CD4-positive, alpha-beta memory T cell (primary cell): ENCODE measurements at regions not wholly inside any gene's neighbourhood (a gene's known extent, or its start where the extent isn't known, plus 50 kb on each side); places are given as distances from the start of the nearest gene placed in this dataset.
"Not testable (repeated sequence)": the region's sequence is repeated elsewhere in the genome, so short reads cannot be mapped to it uniquely, and the experiment has no call there.

ENCODE experiments used
- CTCF ChIA-PET: fragments of 350-600 bp; sonication (Branson Sonifier 250); formaldehyde crosslinking; loops from one replicate; lab custom pipeline; 2021; ENCODE audit warnings: inconsistent platforms; ENCODE audit not compliant: partially characterized antibody; lab: Charles Lee
- POLR2A ChIA-PET: fragments of 350-600 bp; sonication (Branson Sonifier 250); formaldehyde crosslinking; loops from one replicate; lab custom pipeline; 2021; ENCODE audit not compliant: partially characterized antibody; lab: Charles Lee
- DNase-seq, 5 donors: peaks; one replicate each; pipeline versions ENCODE4 v3.0.0 to v3.0.0-alpha.2; 2020 to 2022; ENCODE audit warnings: mixed read lengths in 1 of 5
- H3K27ac ChIP-seq: one replicate; pipeline ENCODE4 v1.7.0; 2013; ENCODE audit warnings: low read depth, low read length
- H3K27me3 ChIP-seq: 2 replicates; pipeline ENCODE4 v1.7.0; 2013; ENCODE audit warnings: mild to moderate bottlenecking, low read length, moderate library complexity; ENCODE audit not compliant: insufficient read depth
- H3K36me3 ChIP-seq: 2 replicates; pipeline ENCODE4 v1.7.0; 2013; ENCODE audit warnings: mild to moderate bottlenecking, low read length, moderate library complexity; ENCODE audit not compliant: insufficient read depth
- H3K4me1 ChIP-seq: 2 replicates; pipeline ENCODE4 v1.7.0; 2013; ENCODE audit warnings: mild to moderate bottlenecking, low read length, moderate library complexity; ENCODE audit not compliant: insufficient read depth
- H3K4me3 ChIP-seq, 2 donors: one replicate each; pipeline ENCODE4 v1.7.0; 2013; ENCODE audit warnings: low read length in 2 of 2, mild to moderate bottlenecking in 1 of 2
- H3K9me3 ChIP-seq, 2 donors: one replicate each; pipeline ENCODE4 v1.7.0; 2013; ENCODE audit warnings: low read length in 2 of 2, control low read depth in 1 of 2; ENCODE audit not compliant: control insufficient read depth in 1 of 2
- H3K27ac Mint-ChIP-seq, 7 donors: one replicate each; pipeline ENCODE4 v1.8.0; 2020 to 2021; ENCODE audit warnings: mixed read lengths in 7 of 7, mild to moderate bottlenecking in 6 of 7, inconsistent platforms in 3 of 7, moderate library complexity in 3 of 7
- H3K27me3 Mint-ChIP-seq, 2 donors: one replicate each; pipeline ENCODE4 v1.8.0; 2020 to 2021; ENCODE audit warnings: mixed read lengths in 2 of 2
- H3K36me3 Mint-ChIP-seq, 2 donors: one replicate each; pipeline ENCODE4 v1.8.0; 2020 to 2021; ENCODE audit warnings: mixed read lengths in 2 of 2, inconsistent platforms in 1 of 2, mild to moderate bottlenecking in 1 of 2
- H3K4me1 Mint-ChIP-seq, 4 donors: one replicate each; pipeline ENCODE4 v1.8.0; 2020 to 2021; ENCODE audit warnings: mixed read lengths in 4 of 4, mild to moderate bottlenecking in 1 of 4
- H3K4me3 Mint-ChIP-seq, 8 donors: one replicate each; pipeline ENCODE4 v1.8.0; 2020 to 2021; ENCODE audit warnings: mixed read lengths in 8 of 8, mild to moderate bottlenecking in 7 of 8, moderate library complexity in 6 of 8, inconsistent platforms in 3 of 8
- H3K9me3 Mint-ChIP-seq, 8 donors: one replicate each; pipeline ENCODE4 v1.8.0; 2020 to 2021; ENCODE audit warnings: mixed read lengths in 8 of 8, mild to moderate bottlenecking in 5 of 8, inconsistent platforms in 3 of 8, moderate library complexity in 1 of 8
- intact Hi-C: fragments of 100-400 bp; cut with micrococcal nuclease; formaldehyde crosslinking; loops from one replicate; pipeline ENCODE4 v1.15.1; 2023

DNA sequence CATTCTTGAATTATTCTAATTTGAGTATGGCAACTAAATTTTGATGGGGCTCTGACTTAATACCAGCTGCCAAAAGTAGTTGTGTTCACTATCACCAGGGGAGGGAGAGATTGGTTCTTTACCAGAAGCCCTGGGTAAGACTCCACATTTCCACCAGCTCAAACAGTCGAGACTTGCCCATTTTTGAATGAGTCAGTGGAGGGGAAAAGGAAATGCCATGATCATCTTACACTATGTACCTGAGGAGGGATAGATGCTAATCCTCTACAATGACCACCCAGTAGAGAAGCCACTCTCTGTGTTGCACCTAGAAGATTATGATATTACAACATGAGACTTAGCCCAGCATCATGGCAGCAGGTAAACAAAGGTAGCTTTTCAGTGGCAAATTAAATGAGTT is 77.0 kb upstream of the SGK1 start:
- Mint-ChIP-seq H3K36me3 (no peaks in the 10 kb centered on the region), H3K27me3 (no peaks in the 10 kb centered on the region), H3K4me3 (no peak overlapping the region), H3K27ac (peak overlapping the region in 2 of 7 donors; percentile 3 to 60), H3K4me1 (no peaks in the 10 kb centered on the region), H3K9me3 (no peaks in the 10 kb centered on the region)
- Histone ChIP-seq H3K4me3 (no peak overlapping the region), H3K36me3 (no peaks in the 10 kb centered on the region), H3K4me1 (no peaks in the 10 kb centered on the region), H3K9me3 (no peaks in the 10 kb centered on the region), H3K27ac (no peak overlapping the region), H3K27me3 (no peaks in the 10 kb centered on the region)
- ChIA-PET CTCF (interaction anchor here (0.8 kb wide), 1 partner anchor 546 kb away, joined by 3 read pairs; no protein-coding TSS in a partner anchor), POLR2A (no interaction called here)
- DNase-seq: no peak
- intact Hi-C loops: no loop called here

DNA sequence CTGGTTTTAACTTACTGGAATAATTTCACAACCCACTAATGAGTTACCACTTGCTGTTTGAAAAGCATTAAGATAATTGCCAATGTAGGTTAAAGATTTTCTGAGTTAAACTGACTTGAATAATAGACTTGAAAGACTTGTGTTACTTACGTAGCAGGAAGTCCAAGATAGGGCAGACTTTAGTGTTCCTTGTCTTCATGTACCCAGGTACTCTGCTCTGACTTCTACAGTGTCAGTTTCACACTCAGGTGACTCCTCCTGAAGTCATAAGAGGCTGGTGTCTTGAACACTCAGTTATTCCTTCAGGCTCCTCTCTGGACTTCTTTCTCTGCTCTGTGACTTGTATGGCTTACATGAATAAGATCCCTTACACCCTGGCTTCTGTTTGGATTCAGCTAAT is 76.3 kb upstream of the SGK1 start:
- Histone ChIP-seq H3K4me3 (no peak overlapping the region), H3K4me1 (no peaks in the 10 kb centered on the region), H3K27ac (no peak overlapping the region), H3K36me3 (no peaks in the 10 kb centered on the region), H3K27me3 (no peaks in the 10 kb centered on the region), H3K9me3 (no peaks in the 10 kb centered on the region)
- intact Hi-C loops: no loop called here
- no peak for DNase-seq
- POLR2A ChIA-PET: no interaction called here
- CTCF ChIA-PET: no interaction called here
- H3K4me1 Mint-ChIP-seq: no peaks in the 10 kb centered on the region
- no peak overlapping the region for H3K4me3 Mint-ChIP-seq
- no peaks in the 10 kb centered on the region for H3K9me3 Mint-ChIP-seq
- H3K27ac Mint-ChIP-seq: no peak overlapping the region
- H3K36me3 Mint-ChIP-seq: no peaks in the 10 kb centered on the region
- H3K27me3 Mint-ChIP-seq: no peaks in the 10 kb centered on the region

DNA sequence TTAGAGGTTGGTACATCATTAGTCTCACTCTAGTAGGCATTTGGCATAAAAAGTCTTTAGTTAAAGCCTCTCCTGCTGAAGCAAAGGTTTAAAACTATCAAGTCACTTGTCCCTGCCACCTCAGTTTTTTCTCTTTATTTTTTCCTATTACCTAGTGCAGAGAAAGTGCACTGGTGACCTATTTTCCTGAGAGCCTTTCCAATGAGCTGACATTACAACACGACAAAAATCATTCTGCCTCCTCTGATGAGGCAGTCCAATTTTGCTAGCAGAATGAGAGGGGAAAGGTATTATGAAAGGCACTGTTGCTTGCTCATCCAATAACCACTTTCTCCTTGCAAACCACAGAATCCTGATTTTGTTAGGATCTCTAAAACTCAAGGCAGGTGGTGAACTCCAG is 73.3 kb upstream of the SGK1 start:
- H3K27ac ChIP-seq: no peak overlapping the region
- no peak overlapping the region for H3K27ac Mint-ChIP-seq
- H3K9me3 ChIP-seq: no peaks in the 10 kb centered on the region
- peaks cover 0 to 2% (median 0%) of the 10 kb centered on the region in 8 donors for H3K9me3 Mint-ChIP-seq
- H3K4me3 Mint-ChIP-seq: no peak overlapping the region
- ChIA-PET POLR2A (no interaction called here), CTCF (no interaction called here)
- H3K27me3 ChIP-seq: no peaks in the 10 kb centered on the region
- no peak overlapping the region for H3K4me3 ChIP-seq
- intact Hi-C loops: no loop called here
- H3K36me3 ChIP-seq: no peaks in the 10 kb centered on the region
- no peaks in the 10 kb centered on the region for H3K4me1 ChIP-seq
- no peaks in the 10 kb centered on the region for H3K27me3 Mint-ChIP-seq
- no peaks in the 10 kb centered on the region for H3K4me1 Mint-ChIP-seq
- DNase-seq: no peak
- no peaks in the 10 kb centered on the region for H3K36me3 Mint-ChIP-seq

DNA sequence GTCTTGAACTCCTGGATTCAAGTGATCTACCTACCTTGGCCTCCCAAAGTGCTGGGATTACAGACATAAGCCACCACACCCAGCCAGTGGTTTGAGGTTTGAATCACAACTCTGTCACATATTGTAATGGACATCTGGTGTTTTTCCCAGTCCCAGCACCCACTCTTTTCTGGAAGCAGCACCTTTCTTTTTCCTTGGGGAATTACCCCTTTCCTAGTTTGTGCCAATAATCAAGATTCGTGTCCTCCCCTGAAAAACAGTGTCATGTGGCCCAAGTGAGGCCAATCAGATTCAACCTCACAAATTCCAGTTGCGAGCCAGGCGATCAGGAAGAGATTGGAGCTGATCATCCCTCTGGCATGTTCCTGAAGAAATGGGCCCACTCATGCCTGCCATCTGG is 71.7 kb upstream of the SGK1 start:
- H3K36me3 Mint-ChIP-seq: no peaks in the 10 kb centered on the region

DNA sequence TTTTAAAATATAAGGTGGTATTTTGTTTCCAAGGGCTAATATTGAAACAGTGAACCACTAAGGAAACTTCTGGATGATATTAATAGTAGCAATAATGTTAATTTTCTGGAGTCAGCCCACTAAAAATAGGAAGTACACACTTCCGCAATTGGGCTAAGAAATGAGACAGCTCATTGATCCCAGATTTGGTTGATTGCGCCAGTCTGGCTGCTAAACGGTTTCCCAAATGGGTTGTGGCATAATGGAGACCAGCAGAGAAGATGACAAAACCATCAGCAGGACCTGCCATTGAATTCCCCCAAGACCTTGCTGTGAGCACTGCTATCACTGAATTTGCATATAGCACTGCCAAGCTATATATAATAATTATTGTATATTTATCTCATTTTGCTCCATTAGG is 71.2 kb upstream of the SGK1 start:
- ChIA-PET CTCF (no interaction called here), POLR2A (no interaction called here)
- intact Hi-C loops: no loop called here
- no peak for DNase-seq
- H3K4me3 ChIP-seq: no peak overlapping the region
- H3K9me3 Mint-ChIP-seq: peaks cover 0 to 2% (median 0%) of the 10 kb centered on the region in 8 donors
- no peaks in the 10 kb centered on the region for H3K4me1 ChIP-seq
- no peak overlapping the region for H3K27ac Mint-ChIP-seq
- no peaks in the 10 kb centered on the region for H3K4me1 Mint-ChIP-seq
- no peaks in the 10 kb centered on the region for H3K27me3 Mint-ChIP-seq
- H3K4me3 Mint-ChIP-seq: no peak overlapping the region
- no peaks in the 10 kb centered on the region for H3K27me3 ChIP-seq
- no peaks in the 10 kb centered on the region for H3K9me3 ChIP-seq
- H3K36me3 Mint-ChIP-seq: no peaks in the 10 kb centered on the region
- no peak overlapping the region for H3K27ac ChIP-seq
- H3K36me3 ChIP-seq: no peaks in the 10 kb centered on the region

More for the DNA sequence above, 71.7 kb upstream of the SGK1 start:
- Histone ChIP-seq H3K9me3 (no peaks in the 10 kb centered on the region), H3K4me1 (no peaks in the 10 kb centered on the region), H3K4me3 (no peak overlapping the region), H3K36me3 (no peaks in the 10 kb centered on the region), H3K27ac (no peak overlapping the region), H3K27me3 (no peaks in the 10 kb centered on the region)
- Mint-ChIP-seq H3K9me3 (peaks cover 0 to 2% (median 0%) of the 10 kb centered on the region in 8 donors), H3K27ac (no peak overlapping the region), H3K27me3 (no peaks in the 10 kb centered on the region), H3K4me3 (no peak overlapping the region), H3K4me1 (no peaks in the 10 kb centered on the region)
- intact Hi-C loops: no loop called here
- no peak for DNase-seq
- POLR2A ChIA-PET: no interaction called here
- CTCF ChIA-PET: interaction anchor here (1.0 kb wide), 1 partner anchor 9 kb away, joined by 4 read pairs; no protein-coding TSS in a partner anchor

DNA sequence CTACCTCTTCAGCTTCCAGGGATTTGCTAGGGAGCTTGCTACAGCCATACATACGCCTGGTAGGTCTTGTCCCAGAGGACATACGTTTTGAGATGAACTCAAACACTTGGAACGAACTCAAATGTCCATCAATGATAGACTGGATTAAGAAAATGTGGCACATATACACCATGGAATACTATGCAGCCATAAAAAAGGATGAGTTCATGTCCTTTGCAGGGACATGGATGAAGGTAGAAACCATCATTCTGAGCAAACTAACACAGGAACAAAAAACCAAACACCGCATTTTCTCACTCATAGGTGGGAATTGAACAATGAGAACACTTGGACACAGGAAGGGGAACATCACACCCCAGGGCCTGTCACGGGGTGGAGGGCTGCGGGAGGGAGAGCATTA is 68.6 kb upstream of the SGK1 start:
- intact Hi-C loops, H3K9me3 ChIP-seq, H3K4me1 Mint-ChIP-seq, H3K4me3 ChIP-seq, H3K27ac Mint-ChIP-seq, H3K27me3 Mint-ChIP-seq, DNase-seq, H3K36me3 ChIP-seq, H3K4me1 ChIP-seq, H3K4me3 Mint-ChIP-seq, H3K36me3 Mint-ChIP-seq, H3K9me3 Mint-ChIP-seq, H3K27ac ChIP-seq, H3K27me3 ChIP-seq, POLR2A ChIA-PET: not testable (repeated sequence)
- CTCF ChIA-PET: interaction anchor here (1.6 kb wide), 1 partner anchor 254 kb away, joined by 3 read pairs; no protein-coding TSS in a partner anchor

DNA sequence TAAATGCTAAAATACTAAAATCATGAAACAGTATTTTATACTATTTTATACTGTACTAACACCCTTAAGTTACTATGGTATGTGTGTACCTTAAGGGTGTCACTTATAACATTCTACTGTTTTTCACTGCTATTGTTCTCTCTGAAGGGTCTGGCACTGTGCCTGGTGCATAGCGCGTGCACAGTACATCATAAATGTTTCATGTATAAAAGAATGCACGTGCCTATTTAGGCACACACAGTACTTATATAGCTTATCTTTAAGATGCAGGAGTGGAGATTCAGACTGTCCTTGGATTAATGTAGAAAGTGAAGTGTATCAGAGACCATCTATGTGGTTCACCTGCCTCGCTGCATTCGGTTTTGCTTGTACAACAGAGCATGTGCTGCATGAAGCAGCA is 64.0 kb upstream of the SGK1 start:
- Mint-ChIP-seq H3K4me3 (no peak overlapping the region), H3K27ac (no peak overlapping the region), H3K27me3 (no peaks in the 10 kb centered on the region), H3K36me3 (no peaks in the 10 kb centered on the region), H3K4me1 (peaks cover 21 to 26% (median 23%) of the 10 kb centered on the region in 4 donors), H3K9me3 (peaks cover 0 to 2% (median 0%) of the 10 kb centered on the region in 8 donors)
- Histone ChIP-seq H3K4me3 (no peak overlapping the region), H3K27me3 (no peaks in the 10 kb centered on the region), H3K36me3 (no peaks in the 10 kb centered on the region), H3K27ac (no peak overlapping the region), H3K9me3 (no peaks in the 10 kb centered on the region), H3K4me1 (peaks cover 24% of the 10 kb centered on the region)
- DNase-seq: no peak
- POLR2A ChIA-PET: interaction anchor here (0.7 kb wide), 1 partner anchor 56 kb away, joined by 5 read pairs; no protein-coding TSS in a partner anchor
- CTCF ChIA-PET: no interaction called here
- intact Hi-C loops: loop anchor here (2.0 kb wide), 1 partner anchor 207 kb away; no protein-coding TSS in a partner anchor

DNA sequence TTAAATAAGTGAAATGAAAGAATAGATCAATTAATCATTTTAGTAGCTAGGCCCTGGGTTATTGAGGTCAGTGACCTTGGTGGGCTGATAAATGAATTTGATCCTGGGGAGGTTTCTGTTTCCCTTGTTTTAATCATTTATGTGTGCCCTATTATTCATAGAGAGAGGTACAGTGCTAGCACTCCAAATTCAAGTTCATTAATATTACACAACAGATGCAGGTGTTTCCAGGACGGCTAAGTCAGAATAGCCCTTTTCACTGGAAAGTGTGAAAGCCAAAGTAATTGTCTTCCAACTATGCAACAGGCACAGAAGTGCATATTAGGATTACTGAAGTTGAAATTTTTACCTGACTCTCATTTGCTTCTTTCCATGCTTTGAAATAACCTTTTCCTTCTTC is 61.7 kb upstream of the SGK1 start:
- Mint-ChIP-seq H3K27ac (peak overlapping the region in 6 of 7 donors; percentile 6 to 78 (median 62)), H3K9me3 (no peaks in the 10 kb centered on the region), H3K4me3 (peak overlapping the region in 7 of 8 donors; percentile 0 to 65 (median 17)), H3K27me3 (no peaks in the 10 kb centered on the region), H3K36me3 (no peaks in the 10 kb centered on the region), H3K4me1 (peaks cover 23 to 26% (median 24%) of the 10 kb centered on the region in 4 donors)
- no peak overlapping the region for H3K4me3 ChIP-seq
- DNase-seq: no peak
- peaks cover 24% of the 10 kb centered on the region for H3K4me1 ChIP-seq
- ChIA-PET POLR2A (no interaction called here), CTCF (no interaction called here)
- no peaks in the 10 kb centered on the region for H3K27me3 ChIP-seq
- H3K9me3 ChIP-seq: no peaks in the 10 kb centered on the region
- intact Hi-C loops: no loop called here
- H3K27ac ChIP-seq: no peak overlapping the region
- no peaks in the 10 kb centered on the region for H3K36me3 ChIP-seq
